Peyer's patch (tissue), 4 donors: ENCODE measurements at regions not wholly inside any gene's neighbourhood (a gene's known extent, or its start where the extent isn't known, plus 50 kb on each side); places are given as distances from the start of the nearest gene placed in this dataset.

Source experiments
- POLR2A ChIP-seq, 2 donors: fragments of 450-650 bp; IDR thresholded peaks; one replicate each; pipeline ENCODE4 v1.5.1; 2017; ENCODE audit warnings: antibody characterized with exemption in 2 of 2, mild to moderate bottlenecking in 2 of 2, moderate library complexity in 2 of 2
- TF ChIP-seq, protein P1 (sequence below), 6 experiments: fragments of 450-650 bp in 4 of 6; fragments of 200-600 bp in 2 of 6; sonication (generic) in 1 of 6; IDR thresholded peaks; one replicate each; pipeline ENCODE4 v1.5.1; 2017 to 2019; ENCODE audit warnings: antibody characterized with exemption in 6 of 6, mild to moderate bottlenecking in 3 of 6, moderate library complexity in 1 of 6

DNA sequence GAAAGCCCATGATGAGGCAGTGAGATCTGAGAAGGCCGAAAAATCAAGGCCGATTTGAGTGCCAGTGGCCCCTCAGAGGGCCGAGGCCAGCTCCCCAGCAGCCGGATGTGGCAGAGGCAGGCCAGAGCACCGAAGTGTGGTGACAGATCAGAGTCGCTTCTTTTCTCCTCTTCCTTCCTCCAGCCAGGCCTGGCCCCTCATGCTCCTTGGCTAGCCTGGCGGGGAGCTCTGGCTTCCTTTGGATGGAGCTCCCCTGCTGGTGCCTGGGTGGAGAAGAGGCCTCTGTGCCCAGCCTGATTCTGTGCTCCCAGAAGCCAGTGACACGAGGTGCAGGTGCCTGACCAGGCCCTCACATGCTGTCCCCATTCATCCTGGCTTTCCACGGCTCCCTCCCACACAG, 127.2 kb upstream of the PABPC4L start:
- TF ChIP-seq, protein P1, sequence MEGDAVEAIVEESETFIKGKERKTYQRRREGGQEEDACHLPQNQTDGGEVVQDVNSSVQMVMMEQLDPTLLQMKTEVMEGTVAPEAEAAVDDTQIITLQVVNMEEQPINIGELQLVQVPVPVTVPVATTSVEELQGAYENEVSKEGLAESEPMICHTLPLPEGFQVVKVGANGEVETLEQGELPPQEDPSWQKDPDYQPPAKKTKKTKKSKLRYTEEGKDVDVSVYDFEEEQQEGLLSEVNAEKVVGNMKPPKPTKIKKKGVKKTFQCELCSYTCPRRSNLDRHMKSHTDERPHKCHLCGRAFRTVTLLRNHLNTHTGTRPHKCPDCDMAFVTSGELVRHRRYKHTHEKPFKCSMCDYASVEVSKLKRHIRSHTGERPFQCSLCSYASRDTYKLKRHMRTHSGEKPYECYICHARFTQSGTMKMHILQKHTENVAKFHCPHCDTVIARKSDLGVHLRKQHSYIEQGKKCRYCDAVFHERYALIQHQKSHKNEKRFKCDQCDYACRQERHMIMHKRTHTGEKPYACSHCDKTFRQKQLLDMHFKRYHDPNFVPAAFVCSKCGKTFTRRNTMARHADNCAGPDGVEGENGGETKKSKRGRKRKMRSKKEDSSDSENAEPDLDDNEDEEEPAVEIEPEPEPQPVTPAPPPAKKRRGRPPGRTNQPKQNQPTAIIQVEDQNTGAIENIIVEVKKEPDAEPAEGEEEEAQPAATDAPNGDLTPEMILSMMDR (IDR thresholded peaks at IDR 0.05), result no peak
- TF ChIP-seq POLR2A (IDR thresholded peaks at IDR 0.05), result no peak
